HCT116 (cell line): ENCODE measurements at regions not wholly inside any gene's neighbourhood (a gene's known extent, or its start where the extent isn't known, plus 50 kb on each side); places are given as distances from the start of the nearest gene placed in this dataset.
"Not testable (repeated sequence)": the region's sequence is repeated elsewhere in the genome, so short reads cannot be mapped to it uniquely, and the experiment has no call there.

Experiments used
- CTCF ChIP-seq, 3 experiments: fragments of 200-600 bp in 1 of 3; sonication (generic) in 1 of 3; IDR thresholded peaks in 2 of 3; conservative IDR thresholded peaks in 1 of 3; 2 replicates each; pipeline ENCODE4 v1.5.1; 2012 to 2017; ENCODE audit warnings: low read depth in 2 of 3, low read length in 2 of 3, antibody characterized with exemption in 1 of 3, borderline replicate concordance in 1 of 3, control low read depth in 1 of 3, mild to moderate bottlenecking in 1 of 3, mixed read lengths in 1 of 3, mixed run types in 1 of 3, moderate library complexity in 1 of 3; ENCODE audit not compliant: insufficient read depth in 1 of 3
- ELF1 ChIP-seq: IDR thresholded peaks from 2 replicates; pipeline ENCODE4 v1.6.1; 2012; ENCODE audit warnings: low read depth, borderline replicate concordance
- EZH2 ChIP-seq: fragments of 200-600 bp; sonication (generic); IDR thresholded peaks from 2 replicates; pipeline ENCODE4 v1.6.1; 2017; ENCODE audit warnings: antibody characterized with exemption, mixed run types
- EZH2phosphoT487 ChIP-seq: fragments of 200-600 bp; IDR thresholded peaks from 2 replicates; pipeline ENCODE4 v1.6.1; 2018; ENCODE audit warnings: antibody characterized with exemption, borderline replicate concordance
- POLR2A ChIP-seq: IDR thresholded peaks from 2 replicates; pipeline ENCODE4 v1.7.0; 2011; ENCODE audit warnings: borderline replicate concordance; ENCODE audit not compliant: insufficient read depth, insufficient read length; ENCODE audit errors: extremely low read depth
- POLR2AphosphoS5 ChIP-seq: IDR thresholded peaks from 2 replicates; pipeline ENCODE4 v1.6.1; 2011; ENCODE audit warnings: mild to moderate bottlenecking, low read depth, low read length, moderate library complexity
- SP1 ChIP-seq: IDR thresholded peaks from 2 replicates; pipeline ENCODE4 v1.6.1; 2012; ENCODE audit warnings: low read depth
- SRF ChIP-seq: IDR thresholded peaks from 2 replicates; pipeline ENCODE4 v1.6.1; 2012; ENCODE audit warnings: low read depth
- TCF7L2 ChIP-seq: IDR thresholded peaks from 2 replicates; pipeline ENCODE4 v1.7.0; 2011; ENCODE audit warnings: borderline replicate concordance, inconsistent platforms; ENCODE audit not compliant: insufficient read depth, insufficient read length; ENCODE audit errors: extremely low read depth
- YY1 ChIP-seq: IDR thresholded peaks from 2 replicates; pipeline ENCODE4 v1.6.1; 2011; ENCODE audit warnings: low read length, low read depth, moderate library complexity, mild to moderate bottlenecking; ENCODE audit not compliant: insufficient replicate concordance; ENCODE audit errors: extremely low read depth
- ZBTB33 ChIP-seq: IDR thresholded peaks from 2 replicates; pipeline ENCODE4 v1.6.1; 2011; ENCODE audit warnings: mild to moderate bottlenecking, low read length, moderate library complexity; ENCODE audit not compliant: insufficient replicate concordance; ENCODE audit errors: extremely low read depth
- ZFX ChIP-seq: fragments of 450-650 bp; IDR thresholded peaks from 2 replicates; pipeline ENCODE4 v1.6.1; 2017

DNA sequence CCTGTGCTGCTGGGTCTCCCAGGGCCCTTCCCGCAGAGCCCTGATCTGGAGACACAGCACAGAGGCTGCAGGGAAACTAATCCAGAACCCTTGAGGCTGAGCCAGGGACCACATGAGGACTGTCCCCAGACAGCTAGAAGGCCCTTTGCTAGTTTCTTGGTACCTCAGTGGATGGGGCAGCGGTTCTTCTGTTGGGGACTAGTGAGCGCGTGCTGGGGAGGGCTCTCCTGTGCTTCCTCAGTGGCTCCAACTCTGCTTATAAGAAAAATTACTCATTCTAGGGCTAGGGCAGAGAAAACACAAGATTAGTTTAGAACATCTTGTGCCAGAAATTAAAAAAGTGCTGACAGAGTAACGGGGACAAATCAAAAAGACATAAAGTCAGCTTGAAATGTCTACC lies 116.5 kb upstream of the CTSV start:
- not testable (repeated sequence) for TF ChIP-seq CTCF (IDR thresholded peaks at IDR 0.05 in 2 of 3, conservative IDR thresholded peaks at IDR 0.05 in 1 of 3; ENCODE audit: borderline replicate concordance in 1 of 3, insufficient read depth in 1 of 3, low read depth in 2 of 3, low read length in 2 of 3); SP1; EZH2phosphoT487; ZFX; TCF7L2; POLR2A; ZBTB33; SRF; EZH2; POLR2AphosphoS5; YY1; ELF1
